ENCODE measurements at regions not wholly inside any gene's neighbourhood (a gene's known extent, or its start where the extent isn't known, plus 50 kb on each side); places are given as distances from the start of the nearest gene placed in this dataset.

GRCh38 chr22:48975316-48975741 is 852.3 kb downstream of the BRD1 start:
- FAIRE-seq (no peak), DNase-seq (ENCODE audit: insufficient read length, low spot score) (no peak)
- TF ChIP-seq, protein P1, sequence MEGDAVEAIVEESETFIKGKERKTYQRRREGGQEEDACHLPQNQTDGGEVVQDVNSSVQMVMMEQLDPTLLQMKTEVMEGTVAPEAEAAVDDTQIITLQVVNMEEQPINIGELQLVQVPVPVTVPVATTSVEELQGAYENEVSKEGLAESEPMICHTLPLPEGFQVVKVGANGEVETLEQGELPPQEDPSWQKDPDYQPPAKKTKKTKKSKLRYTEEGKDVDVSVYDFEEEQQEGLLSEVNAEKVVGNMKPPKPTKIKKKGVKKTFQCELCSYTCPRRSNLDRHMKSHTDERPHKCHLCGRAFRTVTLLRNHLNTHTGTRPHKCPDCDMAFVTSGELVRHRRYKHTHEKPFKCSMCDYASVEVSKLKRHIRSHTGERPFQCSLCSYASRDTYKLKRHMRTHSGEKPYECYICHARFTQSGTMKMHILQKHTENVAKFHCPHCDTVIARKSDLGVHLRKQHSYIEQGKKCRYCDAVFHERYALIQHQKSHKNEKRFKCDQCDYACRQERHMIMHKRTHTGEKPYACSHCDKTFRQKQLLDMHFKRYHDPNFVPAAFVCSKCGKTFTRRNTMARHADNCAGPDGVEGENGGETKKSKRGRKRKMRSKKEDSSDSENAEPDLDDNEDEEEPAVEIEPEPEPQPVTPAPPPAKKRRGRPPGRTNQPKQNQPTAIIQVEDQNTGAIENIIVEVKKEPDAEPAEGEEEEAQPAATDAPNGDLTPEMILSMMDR (IDR thresholded peaks at IDR 0.05; ENCODE audit: insufficient read depth, missing control alignments), result no peak

GRCh38 chr22:48974443-48975315 is 853.0 kb downstream of the BRD1 start:
- DNase-seq (ENCODE audit: insufficient read length, low spot score), result no peak

GRCh38 chr22:48973694-48974041 is 854.0 kb downstream of the BRD1 start:
- TF ChIP-seq, protein P1 (IDR thresholded peaks at IDR 0.05; ENCODE audit: insufficient read depth, missing control alignments), result no peak
- DNase-seq (ENCODE audit: insufficient read length, low spot score), result no peak
- no peak for FAIRE-seq

More at GRCh38 chr22:48974443-48975315, 853.0 kb downstream of the BRD1 start:
- no peak for FAIRE-seq
- TF ChIP-seq, protein P1 (IDR thresholded peaks at IDR 0.05; ENCODE audit: insufficient read depth, missing control alignments), result no peak

DNA sequence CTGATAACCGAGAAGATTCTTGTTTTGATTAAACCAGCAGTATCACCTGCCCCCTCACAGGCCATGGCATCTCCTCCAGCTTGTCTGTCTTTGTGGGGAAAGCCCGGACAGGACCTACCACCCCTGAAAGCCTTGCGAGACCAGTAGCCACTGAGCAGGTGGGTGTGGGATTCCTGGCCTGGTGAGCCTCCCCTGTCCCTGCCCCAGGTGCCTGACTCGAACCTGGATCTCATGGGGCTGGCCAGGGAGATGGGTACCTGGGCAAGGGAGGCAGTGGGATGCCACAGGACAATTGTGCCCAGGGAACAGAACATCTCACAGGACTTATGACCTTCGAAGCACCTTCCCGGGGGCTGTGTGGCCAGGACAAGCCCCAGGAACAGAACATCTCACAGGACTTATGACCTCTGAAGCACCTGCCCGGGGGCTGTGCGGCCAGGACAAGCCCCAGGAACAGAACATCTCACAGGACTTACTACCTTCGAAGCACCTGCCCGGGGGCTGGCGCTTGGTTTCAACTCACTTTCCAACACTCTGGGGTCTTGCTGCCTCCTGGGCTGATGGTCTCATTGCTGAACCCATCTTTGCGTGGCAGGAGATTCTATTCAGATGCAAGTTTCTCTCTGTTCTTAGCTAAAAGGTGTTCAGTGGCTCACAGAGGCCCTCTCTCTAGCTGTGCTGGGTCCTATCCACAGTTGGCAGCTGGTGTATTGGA is 854.5 kb downstream of the BRD1 start:
- FAIRE-seq, result no peak
- TF ChIP-seq, protein P1 (IDR thresholded peaks at IDR 0.05; ENCODE audit: insufficient read depth, missing control alignments), result no peak

DNA sequence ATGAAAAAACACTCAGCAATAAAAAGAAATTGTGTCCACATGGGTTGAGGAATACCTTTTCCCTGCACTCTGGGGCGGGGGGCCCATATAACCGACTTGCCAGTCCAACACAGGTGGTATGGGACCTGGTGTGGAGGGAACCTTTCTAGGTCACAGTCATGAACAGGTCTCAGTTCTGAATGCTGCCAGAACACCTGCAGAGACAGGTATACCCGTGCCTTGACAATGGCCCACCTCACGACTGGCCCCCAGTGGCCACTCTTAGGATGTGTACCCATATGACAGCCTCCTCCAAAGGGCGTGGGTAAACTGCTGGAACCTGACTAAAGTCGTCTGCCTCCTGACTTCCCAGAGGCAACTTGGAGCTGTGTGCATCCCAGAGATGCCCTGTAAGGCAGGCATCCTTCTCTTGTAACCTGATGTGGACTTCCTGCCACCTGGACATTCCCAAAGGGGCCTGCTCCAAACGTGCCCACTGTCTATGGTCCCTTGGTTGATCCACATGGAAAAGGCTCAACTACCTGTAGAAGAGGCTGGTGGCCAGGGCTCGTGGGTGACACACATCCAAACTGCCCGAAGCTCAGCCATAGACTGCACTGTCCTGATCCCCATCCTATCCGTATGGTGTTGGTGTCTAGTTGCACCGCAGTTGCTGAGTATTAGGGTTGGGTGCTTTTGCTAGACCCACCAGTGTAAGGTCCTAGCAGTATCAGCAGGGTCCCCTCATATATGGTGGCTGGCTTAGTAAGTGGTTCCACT is 859.3 kb downstream of the BRD1 start:
- no peak for FAIRE-seq

More for the DNA sequence above, 854.5 kb downstream of the BRD1 start:
- no peak for DNase-seq (ENCODE audit: insufficient read length, low spot score)

DNA sequence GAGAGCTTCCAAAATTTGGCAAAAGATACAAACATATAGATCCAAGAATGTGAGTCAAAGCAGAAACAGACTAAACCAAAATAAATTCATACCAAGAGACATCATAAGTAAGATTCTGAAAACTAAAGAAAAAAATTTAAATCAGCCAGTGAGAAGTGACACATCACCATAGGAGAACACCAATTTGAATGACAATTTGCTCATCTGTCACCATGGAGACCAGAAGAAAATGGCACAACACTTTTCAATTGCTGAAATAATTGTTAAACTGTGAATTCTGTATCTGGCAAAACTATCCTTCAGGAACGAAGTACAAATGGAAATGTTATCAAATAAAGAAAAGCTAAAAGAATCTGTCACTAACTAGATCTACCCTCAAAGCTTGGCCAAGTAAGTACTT is 864.3 kb downstream of the BRD1 start:
- DNase-seq (ENCODE audit: insufficient read length, low spot score), result no peak
- TF ChIP-seq, protein P1 (IDR thresholded peaks at IDR 0.05; ENCODE audit: insufficient read depth, missing control alignments), result no peak
- no peak for FAIRE-seq

More for the DNA sequence above, 859.3 kb downstream of the BRD1 start:
- DNase-seq (ENCODE audit: insufficient read length, low spot score), result no peak
- TF ChIP-seq, protein P1 (IDR thresholded peaks at IDR 0.05; ENCODE audit: insufficient read depth, missing control alignments), result no peak

All from D721Med (cell line).